ENCODE measurements at regions not wholly inside any gene's neighbourhood (a gene's known extent, or its start where the extent isn't known, plus 50 kb on each side); places are given as distances from the start of the nearest gene placed in this dataset.

DNA sequence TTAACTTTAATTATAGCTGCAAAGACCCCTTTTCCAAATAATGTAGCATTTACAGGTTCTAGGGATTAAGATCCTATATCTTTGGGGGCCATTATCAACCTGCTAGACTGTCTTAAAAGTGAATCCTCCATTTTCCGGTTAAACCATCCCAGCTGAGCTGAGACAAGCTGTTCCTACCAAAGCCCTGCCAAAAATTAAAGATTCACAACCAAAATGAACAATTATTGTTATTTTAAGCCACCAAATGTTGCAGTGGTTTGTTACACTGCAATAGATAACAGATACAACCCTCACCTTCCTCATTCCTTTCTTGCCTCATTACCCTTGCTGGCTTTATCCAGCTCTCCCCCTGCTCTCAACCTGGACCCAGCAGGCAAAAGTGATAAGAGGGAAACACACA, 343.4 kb downstream of the CDK5RAP2 start:
- Histone ChIP-seq H3K4me2 (ENCODE audit: low read depth, low read length) (no peak overlapping the region), H3K27me3 (replicated peaks; ENCODE audit: insufficient read depth, low read length) (no peaks in the 10 kb centered on the region), H3K79me2 (ENCODE audit: low read length) (no peaks in the 10 kb centered on the region), H3K27ac (ENCODE audit: low read length) (no peak overlapping the region), H3K4me1 (ENCODE audit: low read length) (no peaks in the 10 kb centered on the region), H3K9me2 (replicated peaks; ENCODE audit: insufficient read depth, low read length) (no peaks in the 10 kb centered on the region), H3K36me3 (replicated peaks; ENCODE audit: insufficient read depth, low read length) (no peaks in the 10 kb centered on the region), H3K4me3 (ENCODE audit: low read length) (no peak overlapping the region), H2AFZ (ENCODE audit: low read length) (no peak overlapping the region), H4K20me1 (ENCODE audit: insufficient read depth, low read length) (no peaks in the 10 kb centered on the region), H3K9me3 (replicated peaks; ENCODE audit: insufficient read depth, low read length) (no peaks in the 10 kb centered on the region), H3K9ac (ENCODE audit: low read length) (no peak overlapping the region), H3F3A (ENCODE audit: insufficient read depth, low read length) (no peaks in the 10 kb centered on the region)
- DNase-seq: no peak
- TF ChIP-seq EZH2 (optimal IDR thresholded peaks at IDR 0.05; ENCODE audit: low read depth, low read length): no peak
- TF ChIP-seq EZH2phosphoT487 (IDR thresholded peaks at IDR 0.05; ENCODE audit: low read length): no peak
- TF ChIP-seq, protein P1, sequence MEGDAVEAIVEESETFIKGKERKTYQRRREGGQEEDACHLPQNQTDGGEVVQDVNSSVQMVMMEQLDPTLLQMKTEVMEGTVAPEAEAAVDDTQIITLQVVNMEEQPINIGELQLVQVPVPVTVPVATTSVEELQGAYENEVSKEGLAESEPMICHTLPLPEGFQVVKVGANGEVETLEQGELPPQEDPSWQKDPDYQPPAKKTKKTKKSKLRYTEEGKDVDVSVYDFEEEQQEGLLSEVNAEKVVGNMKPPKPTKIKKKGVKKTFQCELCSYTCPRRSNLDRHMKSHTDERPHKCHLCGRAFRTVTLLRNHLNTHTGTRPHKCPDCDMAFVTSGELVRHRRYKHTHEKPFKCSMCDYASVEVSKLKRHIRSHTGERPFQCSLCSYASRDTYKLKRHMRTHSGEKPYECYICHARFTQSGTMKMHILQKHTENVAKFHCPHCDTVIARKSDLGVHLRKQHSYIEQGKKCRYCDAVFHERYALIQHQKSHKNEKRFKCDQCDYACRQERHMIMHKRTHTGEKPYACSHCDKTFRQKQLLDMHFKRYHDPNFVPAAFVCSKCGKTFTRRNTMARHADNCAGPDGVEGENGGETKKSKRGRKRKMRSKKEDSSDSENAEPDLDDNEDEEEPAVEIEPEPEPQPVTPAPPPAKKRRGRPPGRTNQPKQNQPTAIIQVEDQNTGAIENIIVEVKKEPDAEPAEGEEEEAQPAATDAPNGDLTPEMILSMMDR (IDR thresholded peaks at IDR 0.05; ENCODE audit: low read length): no peak

DNA sequence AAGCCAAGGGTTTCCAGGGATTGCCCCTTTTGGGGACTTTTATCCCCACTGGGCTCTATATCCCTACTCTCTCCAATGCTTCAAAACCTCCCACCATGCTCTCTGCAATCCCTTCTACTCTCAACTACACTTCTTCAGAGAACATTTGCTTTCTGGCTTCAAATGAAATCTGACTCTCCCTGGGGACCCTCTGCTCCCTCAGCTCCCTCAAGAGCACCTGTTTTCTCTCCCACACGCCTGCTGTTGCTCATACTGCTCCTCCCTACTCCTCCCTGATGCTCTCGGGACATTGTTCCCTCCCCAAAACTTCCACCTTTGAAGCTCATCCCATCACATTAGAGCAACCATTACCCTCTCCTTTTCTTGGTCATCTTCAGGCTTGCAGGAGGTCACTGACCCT, 344.9 kb downstream of the CDK5RAP2 start:
- TF ChIP-seq, protein P1 (IDR thresholded peaks at IDR 0.05; ENCODE audit: low read length): no peak
- TF ChIP-seq EZH2 (optimal IDR thresholded peaks at IDR 0.05; ENCODE audit: low read depth, low read length) (no peak), EZH2phosphoT487 (IDR thresholded peaks at IDR 0.05; ENCODE audit: low read length) (no peak)
- Histone ChIP-seq H3K9me3 (replicated peaks; ENCODE audit: insufficient read depth, low read length) (no peaks in the 10 kb centered on the region), H3K27ac (ENCODE audit: low read length) (no peak overlapping the region), H3K27me3 (replicated peaks; ENCODE audit: insufficient read depth, low read length) (no peaks in the 10 kb centered on the region), H3F3A (ENCODE audit: insufficient read depth, low read length) (no peaks in the 10 kb centered on the region), H3K4me1 (ENCODE audit: low read length) (no peaks in the 10 kb centered on the region), H3K9ac (ENCODE audit: low read length) (no peak overlapping the region), H2AFZ (ENCODE audit: low read length) (no peak overlapping the region), H3K4me3 (ENCODE audit: low read length) (no peak overlapping the region), H3K79me2 (ENCODE audit: low read length) (no peaks in the 10 kb centered on the region), H3K36me3 (replicated peaks; ENCODE audit: insufficient read depth, low read length) (no peaks in the 10 kb centered on the region), H3K9me2 (replicated peaks; ENCODE audit: insufficient read depth, low read length) (no peaks in the 10 kb centered on the region), H4K20me1 (ENCODE audit: insufficient read depth, low read length) (no peaks in the 10 kb centered on the region), H3K4me2 (ENCODE audit: low read depth, low read length) (no peak overlapping the region)
- no peak for DNase-seq

DNA sequence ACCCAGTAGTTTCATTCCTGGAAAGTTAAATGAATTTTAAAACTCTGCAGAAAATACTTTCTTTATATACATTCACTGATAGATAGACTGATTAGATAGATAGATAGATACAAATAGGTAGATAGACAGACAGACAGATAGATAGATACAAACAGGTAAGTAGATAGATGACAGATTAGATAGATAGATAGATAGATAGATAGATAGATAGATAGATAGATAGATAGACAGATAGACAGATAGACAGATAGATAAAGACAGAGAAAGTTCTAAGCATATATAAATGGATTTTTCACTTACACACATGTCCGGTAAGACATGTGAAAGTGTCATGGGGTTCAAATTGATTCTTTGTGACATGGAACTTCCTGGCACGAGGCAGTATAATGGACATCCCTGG, 349.7 kb downstream of the CDK5RAP2 start:
- H3K36me3 ChIP-seq (replicated peaks; ENCODE audit: insufficient read depth, low read length): no peaks in the 10 kb centered on the region
- no peaks in the 10 kb centered on the region for H3K9me2 ChIP-seq (replicated peaks; ENCODE audit: insufficient read depth, low read length)
- no peaks in the 10 kb centered on the region for H3K4me1 ChIP-seq (ENCODE audit: low read length)
- no peaks in the 10 kb centered on the region for H4K20me1 ChIP-seq (ENCODE audit: insufficient read depth, low read length)
- no peak for DNase-seq
- H3K27me3 ChIP-seq (replicated peaks; ENCODE audit: insufficient read depth, low read length): no peaks in the 10 kb centered on the region
- no peak overlapping the region for H3K27ac ChIP-seq (ENCODE audit: low read length)
- H3F3A ChIP-seq (ENCODE audit: insufficient read depth, low read length): no peaks in the 10 kb centered on the region
- no peak overlapping the region for H2AFZ ChIP-seq (ENCODE audit: low read length)
- no peak overlapping the region for H3K4me3 ChIP-seq (ENCODE audit: low read length)
- no peak overlapping the region for H3K4me2 ChIP-seq (ENCODE audit: low read depth, low read length)
- no peaks in the 10 kb centered on the region for H3K79me2 ChIP-seq (ENCODE audit: low read length)
- TF ChIP-seq EZH2 (optimal IDR thresholded peaks at IDR 0.05; ENCODE audit: low read depth, low read length) (no peak), EZH2phosphoT487 (IDR thresholded peaks at IDR 0.05; ENCODE audit: low read length) (no peak)
- TF ChIP-seq, protein P1 (IDR thresholded peaks at IDR 0.05; ENCODE audit: low read length): no peak
- H3K9ac ChIP-seq (ENCODE audit: low read length): no peak overlapping the region
- H3K9me3 ChIP-seq (replicated peaks; ENCODE audit: insufficient read depth, low read length): no peaks in the 10 kb centered on the region

Data from MM.1S (cell line).